PC-3 (cell line): ENCODE measurements at regions not wholly inside any gene's neighbourhood (a gene's known extent, or its start where the extent isn't known, plus 50 kb on each side); places are given as distances from the start of the nearest gene placed in this dataset.

Experiments
- EZH2phosphoT487 ChIP-seq: fragments of 300-600 bp; sonication (generic); IDR thresholded peaks from 2 replicates; pipeline ENCODE4 v1.6.1; 2018; ENCODE audit warnings: mild to moderate bottlenecking, antibody characterized with exemption, low read length, borderline replicate concordance
- TF ChIP-seq, protein P1 (sequence below): fragments of 300-600 bp; sonication (generic); conservative IDR thresholded peaks from 2 replicates; pipeline ENCODE4 v1.5.1; 2017; ENCODE audit warnings: antibody characterized with exemption, low read depth, mild to moderate bottlenecking, low read length

DNA sequence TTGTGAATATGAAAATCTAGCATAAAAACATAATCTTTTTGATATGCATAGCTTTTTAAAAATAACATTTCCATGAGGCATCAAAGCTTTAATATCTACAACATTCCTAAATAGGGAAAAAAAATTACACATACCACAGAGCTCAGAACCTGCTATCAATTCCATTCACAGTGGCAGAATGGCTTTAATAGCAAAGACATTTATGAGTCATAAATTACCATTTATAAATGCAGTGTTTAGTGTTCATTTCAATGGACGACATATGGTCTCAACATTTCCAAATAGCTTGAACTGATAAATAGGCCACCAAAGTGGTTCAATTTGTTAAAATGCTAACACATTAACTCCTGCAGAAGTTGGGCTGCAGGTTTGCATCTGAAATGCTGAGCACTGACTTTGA, 600.6 kb upstream of the SETBP1 start:
- TF ChIP-seq, protein P1, sequence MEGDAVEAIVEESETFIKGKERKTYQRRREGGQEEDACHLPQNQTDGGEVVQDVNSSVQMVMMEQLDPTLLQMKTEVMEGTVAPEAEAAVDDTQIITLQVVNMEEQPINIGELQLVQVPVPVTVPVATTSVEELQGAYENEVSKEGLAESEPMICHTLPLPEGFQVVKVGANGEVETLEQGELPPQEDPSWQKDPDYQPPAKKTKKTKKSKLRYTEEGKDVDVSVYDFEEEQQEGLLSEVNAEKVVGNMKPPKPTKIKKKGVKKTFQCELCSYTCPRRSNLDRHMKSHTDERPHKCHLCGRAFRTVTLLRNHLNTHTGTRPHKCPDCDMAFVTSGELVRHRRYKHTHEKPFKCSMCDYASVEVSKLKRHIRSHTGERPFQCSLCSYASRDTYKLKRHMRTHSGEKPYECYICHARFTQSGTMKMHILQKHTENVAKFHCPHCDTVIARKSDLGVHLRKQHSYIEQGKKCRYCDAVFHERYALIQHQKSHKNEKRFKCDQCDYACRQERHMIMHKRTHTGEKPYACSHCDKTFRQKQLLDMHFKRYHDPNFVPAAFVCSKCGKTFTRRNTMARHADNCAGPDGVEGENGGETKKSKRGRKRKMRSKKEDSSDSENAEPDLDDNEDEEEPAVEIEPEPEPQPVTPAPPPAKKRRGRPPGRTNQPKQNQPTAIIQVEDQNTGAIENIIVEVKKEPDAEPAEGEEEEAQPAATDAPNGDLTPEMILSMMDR, result no peak
- TF ChIP-seq EZH2phosphoT487, result no peak
